ENCODE measurements at regions not wholly inside any gene's neighbourhood (a gene's known extent, or its start where the extent isn't known, plus 50 kb on each side); places are given as distances from the start of the nearest gene placed in this dataset.

DNA sequence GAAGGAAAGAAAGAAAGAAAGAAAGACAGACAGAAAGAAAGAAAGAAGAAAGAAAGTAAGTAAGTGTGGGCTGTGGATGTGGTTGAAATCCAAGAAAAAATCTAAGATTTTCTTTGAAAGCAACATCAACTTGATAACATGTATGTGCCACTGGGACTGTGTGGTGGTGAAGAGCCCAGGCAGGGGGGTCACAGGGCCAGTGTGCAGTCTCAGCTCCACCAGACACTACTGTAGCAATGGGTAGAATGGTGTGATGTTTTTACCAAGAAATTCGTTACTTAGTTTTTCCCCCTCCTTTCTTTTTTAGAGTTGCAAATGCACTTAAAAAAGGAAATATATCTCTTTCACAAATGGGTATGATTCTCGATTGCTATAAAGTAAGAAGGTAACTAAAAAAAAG is 71.9 kb upstream of the CNEP1R1 start:
- no peak overlapping the region for H3K14ac ChIP-seq (ENCODE audit: low read length)
- H3K4me3 ChIP-seq (ENCODE audit: low read depth, low read length), result no peak overlapping the region

DNA sequence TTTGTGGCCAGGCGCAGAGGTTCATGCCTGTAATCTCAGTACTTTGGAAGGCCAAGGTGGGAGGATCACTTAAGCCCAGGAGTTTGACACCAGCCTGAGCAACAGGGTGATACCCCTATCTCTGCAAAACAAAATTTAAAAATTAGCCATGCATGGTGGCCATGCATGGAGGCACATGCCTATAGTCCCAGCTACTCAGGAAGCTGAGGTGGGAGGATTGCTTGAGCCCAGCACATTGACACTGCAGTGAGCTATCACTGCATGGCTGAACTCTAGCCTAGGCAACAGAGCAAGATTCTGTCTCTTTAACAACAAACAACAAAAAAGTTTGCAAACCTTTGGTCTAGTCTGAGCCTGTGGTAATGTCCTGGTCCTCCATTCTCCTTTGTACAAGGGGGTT is 69.2 kb upstream of the CNEP1R1 start:
- Histone ChIP-seq H3K4me2 (ENCODE audit: low read length) (no peak overlapping the region), H3K4ac (ENCODE audit: low read depth, low read length) (no peak overlapping the region), H3K9me3 (ENCODE audit: insufficient read depth, low read depth, low read length) (no peaks in the 10 kb centered on the region), H3K79me1 (ENCODE audit: low read length) (no peaks in the 10 kb centered on the region), H2BK5ac (ENCODE audit: low read depth, low read length, poor library complexity) (no peak overlapping the region), H3K27me3 (ENCODE audit: insufficient read depth, low read length) (no peaks in the 10 kb centered on the region), H3K14ac (ENCODE audit: low read length) (no peak overlapping the region), H3K4me3 (ENCODE audit: low read depth, low read length) (no peak overlapping the region), H3K18ac (ENCODE audit: low read length) (no peak overlapping the region), H3K36me3 (ENCODE audit: control insufficient read depth in 1 of 2, insufficient read depth in 2 of 2, low read length in 2 of 2) (no peaks in the 10 kb centered on the region), H3K23ac (ENCODE audit: low read length) (no peak overlapping the region), H2AK5ac (ENCODE audit: low read length) (no peak overlapping the region), H2BK120ac (ENCODE audit: insufficient read depth, low read length, poor library complexity) (no peak overlapping the region), H3K9ac (ENCODE audit: low read length) (no peak overlapping the region), H3K4me1 (ENCODE audit: control insufficient read depth in 1 of 2, insufficient read depth in 2 of 2, low read length in 2 of 2) (peaks cover 4 to 10% of the 10 kb centered on the region in 2 experiments), H2BK12ac (ENCODE audit: low read length) (no peak overlapping the region), H4K12ac (ENCODE audit: low read depth, low read length) (no peak overlapping the region), H3K79me2 (ENCODE audit: control insufficient read depth, insufficient read depth, low read length, poor library complexity) (no peaks in the 10 kb centered on the region), H2AFZ (ENCODE audit: insufficient read depth, low read length, poor library complexity) (no peak overlapping the region), H4K8ac (ENCODE audit: low read depth, low read length) (no peak overlapping the region), H3K27ac (ENCODE audit: low read depth, low read length) (no peak overlapping the region), H4K91ac (ENCODE audit: low read depth, low read length) (no peak overlapping the region)
- no peak for DNase-seq
- WGBS (ENCODE audit: extremely low coverage, insufficient coverage, insufficient read length), result no CpG with 5 or more reads among the region's 1 CpG

More for the DNA sequence above, 71.9 kb upstream of the CNEP1R1 start:
- Histone ChIP-seq H3K27ac (ENCODE audit: low read depth, low read length) (no peak overlapping the region), H4K91ac (ENCODE audit: low read depth, low read length) (no peak overlapping the region), H3K23ac (ENCODE audit: low read length) (no peak overlapping the region), H3K9ac (ENCODE audit: low read length) (no peak overlapping the region), H3K79me2 (ENCODE audit: control insufficient read depth, insufficient read depth, low read length, poor library complexity) (no peaks in the 10 kb centered on the region), H3K4ac (ENCODE audit: low read depth, low read length) (no peak overlapping the region), H2BK120ac (ENCODE audit: insufficient read depth, low read length, poor library complexity) (no peak overlapping the region), H3K9me3 (ENCODE audit: insufficient read depth, low read depth, low read length) (no peaks in the 10 kb centered on the region), H3K36me3 (ENCODE audit: control insufficient read depth in 1 of 2, insufficient read depth in 2 of 2, low read length in 2 of 2) (no peaks in the 10 kb centered on the region), H3K18ac (ENCODE audit: low read length) (no peak overlapping the region), H2AK5ac (ENCODE audit: low read length) (no peak overlapping the region), H3K79me1 (ENCODE audit: low read length) (no peaks in the 10 kb centered on the region), H3K4me2 (ENCODE audit: low read length) (no peak overlapping the region), H4K8ac (ENCODE audit: low read depth, low read length) (no peak overlapping the region), H3K27me3 (ENCODE audit: insufficient read depth, low read length) (no peaks in the 10 kb centered on the region), H2AFZ (ENCODE audit: insufficient read depth, low read length, poor library complexity) (peak overlapping the region; percentile 21), H4K12ac (ENCODE audit: low read depth, low read length) (no peak overlapping the region), H2BK12ac (ENCODE audit: low read length) (no peak overlapping the region), H2BK5ac (ENCODE audit: low read depth, low read length, poor library complexity) (no peak overlapping the region), H3K4me1 (ENCODE audit: control insufficient read depth in 1 of 2, insufficient read depth in 2 of 2, low read length in 2 of 2) (peaks cover 2 to 4% of the 10 kb centered on the region in 2 experiments)
- DNase-seq, result no peak
- WGBS (ENCODE audit: extremely low coverage, insufficient coverage, insufficient read length), result no CpG with 5 or more reads among the region's 2 CpGs

- no peak overlapping the region for H4K12ac ChIP-seq (ENCODE audit: low read depth, low read length)
- peaks cover 4 to 10% of the 10 kb centered on the region in 2 experiments for H3K4me1 ChIP-seq (ENCODE audit: control insufficient read depth in 1 of 2, insufficient read depth in 2 of 2, low read length in 2 of 2)
- H4K91ac ChIP-seq (ENCODE audit: low read depth, low read length), result no peak overlapping the region
- H3K79me1 ChIP-seq (ENCODE audit: low read length), result no peaks in the 10 kb centered on the region
- no CpG with 5 or more reads among the region's 4 CpGs for WGBS (ENCODE audit: extremely low coverage, insufficient coverage, insufficient read length)
- H3K9me3 ChIP-seq (ENCODE audit: insufficient read depth, low read depth, low read length), result no peaks in the 10 kb centered on the region
- H3K27me3 ChIP-seq (ENCODE audit: insufficient read depth, low read length), result no peaks in the 10 kb centered on the region
- no peak for DNase-seq
- no peak overlapping the region for H3K23ac ChIP-seq (ENCODE audit: low read length)
- no peak overlapping the region for H3K4ac ChIP-seq (ENCODE audit: low read depth, low read length)
- H3K14ac ChIP-seq (ENCODE audit: low read length), result no peak overlapping the region
- H2BK12ac ChIP-seq (ENCODE audit: low read length), result no peak overlapping the region
- H2AFZ ChIP-seq (ENCODE audit: insufficient read depth, low read length, poor library complexity), result no peak overlapping the region
- no peak overlapping the region for H3K4me3 ChIP-seq (ENCODE audit: low read depth, low read length)
- no peak overlapping the region for H3K4me2 ChIP-seq (ENCODE audit: low read length)
- no peak overlapping the region for H3K9ac ChIP-seq (ENCODE audit: low read length)
- H4K8ac ChIP-seq (ENCODE audit: low read depth, low read length), result no peak overlapping the region
- no peak overlapping the region for H3K18ac ChIP-seq (ENCODE audit: low read length)
- H3K79me2 ChIP-seq (ENCODE audit: control insufficient read depth, insufficient read depth, low read length, poor library complexity), result no peaks in the 10 kb centered on the region
- H2AK5ac ChIP-seq (ENCODE audit: low read length), result no peak overlapping the region
- H2BK5ac ChIP-seq (ENCODE audit: low read depth, low read length, poor library complexity), result no peak overlapping the region
- H3K27ac ChIP-seq (ENCODE audit: low read depth, low read length), result no peak overlapping the region
- H2BK120ac ChIP-seq (ENCODE audit: insufficient read depth, low read length, poor library complexity), result no peak overlapping the region
- H3K36me3 ChIP-seq (ENCODE audit: control insufficient read depth in 1 of 2, insufficient read depth in 2 of 2, low read length in 2 of 2), result no peaks in the 10 kb centered on the region
Observed at GRCh38 chr16:49956915-49957314, 68.1 kb upstream of the CNEP1R1 start.

DNA sequence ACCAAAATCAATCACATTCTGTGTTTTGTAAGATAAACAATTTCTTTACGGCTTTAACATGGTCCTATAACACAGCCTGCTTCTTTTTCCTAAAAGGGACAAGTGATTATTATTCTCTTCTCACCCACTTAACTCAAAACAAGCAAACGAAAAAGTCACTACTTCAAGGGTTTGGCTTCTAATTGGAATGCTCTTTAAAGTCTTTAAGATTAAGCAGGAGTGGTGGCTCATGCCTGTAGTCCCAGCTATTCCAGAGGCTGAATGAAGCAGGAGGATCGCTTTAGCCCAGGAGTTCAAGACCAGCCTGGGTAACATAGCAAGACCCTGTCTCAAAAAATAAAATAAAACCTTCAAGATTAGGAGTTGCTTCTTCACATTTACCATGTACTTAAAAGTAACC is 66.6 kb upstream of the CNEP1R1 start:
- Histone ChIP-seq H2AK5ac (ENCODE audit: low read length) (no peak overlapping the region), H3K4me2 (ENCODE audit: low read length) (no peak overlapping the region), H4K91ac (ENCODE audit: low read depth, low read length) (no peak overlapping the region), H3K18ac (ENCODE audit: low read length) (no peak overlapping the region), H4K12ac (ENCODE audit: low read depth, low read length) (no peak overlapping the region), H2BK120ac (ENCODE audit: insufficient read depth, low read length, poor library complexity) (no peak overlapping the region), H3K4me1 (ENCODE audit: control insufficient read depth in 1 of 2, insufficient read depth in 2 of 2, low read length in 2 of 2) (peaks cover 2 to 6% of the 10 kb centered on the region in 2 experiments), H3K9me3 (ENCODE audit: insufficient read depth, low read depth, low read length) (no peaks in the 10 kb centered on the region), H2AFZ (ENCODE audit: insufficient read depth, low read length, poor library complexity) (no peak overlapping the region), H3K4ac (ENCODE audit: low read depth, low read length) (no peak overlapping the region), H3K14ac (ENCODE audit: low read length) (no peak overlapping the region), H3K79me2 (ENCODE audit: control insufficient read depth, insufficient read depth, low read length, poor library complexity) (no peaks in the 10 kb centered on the region), H2BK5ac (ENCODE audit: low read depth, low read length, poor library complexity) (no peak overlapping the region), H3K27me3 (ENCODE audit: insufficient read depth, low read length) (no peaks in the 10 kb centered on the region), H3K36me3 (ENCODE audit: control insufficient read depth in 1 of 2, insufficient read depth in 2 of 2, low read length in 2 of 2) (no peaks in the 10 kb centered on the region), H4K8ac (ENCODE audit: low read depth, low read length) (no peak overlapping the region), H2BK12ac (ENCODE audit: low read length) (no peak overlapping the region), H3K4me3 (ENCODE audit: low read depth, low read length) (no peak overlapping the region), H3K9ac (ENCODE audit: low read length) (no peak overlapping the region), H3K27ac (ENCODE audit: low read depth, low read length) (no peak overlapping the region), H3K79me1 (ENCODE audit: low read length) (no peaks in the 10 kb centered on the region), H3K23ac (ENCODE audit: low read length) (no peak overlapping the region)
- WGBS (ENCODE audit: extremely low coverage, insufficient coverage, insufficient read length), result no CpG with 5 or more reads among the region's 3 CpGs
- DNase-seq, result no peak

Measured in trophoblast cell (in vitro differentiated cells and primary cell).